RWPE1 (cell line): ENCODE measurements at regions not wholly inside any gene's neighbourhood (a gene's known extent, or its start where the extent isn't known, plus 50 kb on each side); places are given as distances from the start of the nearest gene placed in this dataset.

Experiments
- CTCF ChIA-PET: fragments of 350-600 bp; sonication (Branson Sonifier 250); formaldehyde crosslinking; extraction: SDS; loops from one replicate; lab custom pipeline; 2021; lab: Yijun Ruan, JAX
- POLR2A ChIA-PET: fragments of 400-600 bp; formaldehyde crosslinking; extraction: SDS; loops from one replicate; lab custom pipeline; 2020; ENCODE audit warnings: antibody characterized with exemption; ENCODE audit not compliant: low non-redundant PET; lab: Yijun Ruan, JAX
- DNase-seq: peaks from one replicate; pipeline ENCODE4 v3.0.0; 2012; ENCODE audit warnings: low spot score
- H3K27ac ChIP-seq: fragments of 450-650 bp; 2 replicates; pipeline ENCODE4 v1.5.1; 2017
- CTCF ChIP-seq: fragments of 450-650 bp; conservative IDR thresholded peaks from 2 replicates; pipeline ENCODE4 v1.5.1; 2017; ENCODE audit warnings: low read depth, mild to moderate bottlenecking

GRCh38 chr22:48553694-48554308, 1273.9 kb downstream of the BRD1 start:
- TF ChIP-seq CTCF: no peak
- DNase-seq: no peak
- no peak overlapping the region for H3K27ac ChIP-seq
- ChIA-PET POLR2A (no interaction called here), CTCF (no interaction called here)

GRCh38 chr22:48553119-48553518, 1274.6 kb downstream of the BRD1 start:
- no peak for TF ChIP-seq CTCF
- DNase-seq: no peak
- CTCF ChIA-PET: no interaction called here
- no peak overlapping the region for H3K27ac ChIP-seq
- POLR2A ChIA-PET: no interaction called here

- POLR2A ChIA-PET: no interaction called here
- CTCF ChIA-PET: no interaction called here
- no peak for TF ChIP-seq CTCF
- DNase-seq: no peak
- no peak overlapping the region for H3K27ac ChIP-seq
Observed at GRCh38 chr22:48551716-48552268, 1275.9 kb downstream of the BRD1 start.

- ChIA-PET POLR2A (no interaction called here), CTCF (no interaction called here)
- DNase-seq: no peak
- TF ChIP-seq CTCF: no peak
- no peak overlapping the region for H3K27ac ChIP-seq
Observed at GRCh38 chr22:48551061-48551460, 1276.6 kb downstream of the BRD1 start.

GRCh38 chr22:48548391-48548790, 1279.3 kb downstream of the BRD1 start:
- no peak for TF ChIP-seq CTCF
- ChIA-PET POLR2A (no interaction called here), CTCF (no interaction called here)
- no peak overlapping the region for H3K27ac ChIP-seq
- DNase-seq: no peak

GRCh38 chr22:48547971-48548370, 1279.7 kb downstream of the BRD1 start:
- H3K27ac ChIP-seq: no peak overlapping the region
- POLR2A ChIA-PET: no interaction called here
- DNase-seq: no peak
- TF ChIP-seq CTCF: no peak
- CTCF ChIA-PET: no interaction called here
